ENCODE measurements at regions not wholly inside any gene's neighbourhood (a gene's known extent, or its start where the extent isn't known, plus 50 kb on each side); places are given as distances from the start of the nearest gene placed in this dataset.
A peak's percentile ranks its signal among the peaks of the same experiment; 100 is the strongest.
"Not testable (repeated sequence)": the region's sequence is repeated elsewhere in the genome, so short reads cannot be mapped to it uniquely, and the experiment has no call there.

GRCh38 chr9:29609282-29609681, 2036.0 kb upstream of the C9orf72 start:
- no peak for DNase-seq (ENCODE audit: low spot score)

GRCh38 chr9:29613773-29614172, 2040.5 kb upstream of the C9orf72 start:
- no peak for DNase-seq (ENCODE audit: low spot score)

- DNase-seq (ENCODE audit: low spot score): no peak
These were observed 2043.6 kb upstream of the C9orf72 start for GRCh38 chr9:29616844-29617243.

- DNase-seq (ENCODE audit: low spot score): peak; percentile 71
These were observed 2052.0 kb upstream of the C9orf72 start for GRCh38 chr9:29625292-29625731.

- no peak for DNase-seq (ENCODE audit: low spot score)
These were observed 2052.7 kb upstream of the C9orf72 start for GRCh38 chr9:29625931-29626330.

GRCh38 chr9:29628856-29629255, 2055.6 kb upstream of the C9orf72 start:
- DNase-seq (ENCODE audit: low spot score): not testable (repeated sequence)

- no peak for DNase-seq (ENCODE audit: low spot score)
These were observed 2064.4 kb upstream of the C9orf72 start for GRCh38 chr9:29637471-29638237.

- no peak for DNase-seq (ENCODE audit: low spot score)
These were observed 2067.2 kb upstream of the C9orf72 start for GRCh38 chr9:29640507-29640906.

GRCh38 chr9:29644514-29644913, 2071.2 kb upstream of the C9orf72 start:
- DNase-seq (ENCODE audit: low spot score): no peak

- no peak for DNase-seq (ENCODE audit: low spot score)
These were observed 2074.2 kb upstream of the C9orf72 start for GRCh38 chr9:29647451-29647850.

GRCh38 chr9:29648132-29648531, 2074.9 kb upstream of the C9orf72 start:
- no peak for DNase-seq (ENCODE audit: low spot score)

GRCh38 chr9:29648601-29649000, 2075.3 kb upstream of the C9orf72 start:
- no peak for DNase-seq (ENCODE audit: low spot score)

GRCh38 chr9:29656641-29657406, 2083.5 kb upstream of the C9orf72 start:
- no peak for DNase-seq (ENCODE audit: low spot score)

GRCh38 chr9:29657821-29658220, 2084.5 kb upstream of the C9orf72 start:
- DNase-seq (ENCODE audit: low spot score): no peak

- DNase-seq (ENCODE audit: low spot score): no peak
These were observed 2085.7 kb upstream of the C9orf72 start for GRCh38 chr9:29659014-29659413.

GRCh38 chr9:29659736-29660135, 2086.5 kb upstream of the C9orf72 start:
- DNase-seq (ENCODE audit: low spot score): no peak

GRCh38 chr9:29668732-29669131, 2095.5 kb upstream of the C9orf72 start:
- no peak for DNase-seq (ENCODE audit: low spot score)

- no peak for DNase-seq (ENCODE audit: low spot score)
These were observed 2096.3 kb upstream of the C9orf72 start for GRCh38 chr9:29669613-29670012.

- no peak for DNase-seq (ENCODE audit: low spot score)
These were observed 2112.2 kb upstream of the C9orf72 start for GRCh38 chr9:29685531-29685930.

- DNase-seq (ENCODE audit: low spot score): no peak
These were observed 2117.9 kb upstream of the C9orf72 start for GRCh38 chr9:29691145-29691544.

- peak; percentile 24 for DNase-seq (ENCODE audit: low spot score)
These were observed 2118.6 kb upstream of the C9orf72 start for GRCh38 chr9:29691758-29692407.

- DNase-seq (ENCODE audit: low spot score): peak; percentile 67
These were observed 2123.7 kb upstream of the C9orf72 start for GRCh38 chr9:29697011-29697410.

- DNase-seq (ENCODE audit: low spot score): no peak
These were observed 2128.3 kb upstream of the C9orf72 start for GRCh38 chr9:29701559-29701958.
